ENCODE measurements at regions not wholly inside any gene's neighbourhood (a gene's known extent, or its start where the extent isn't known, plus 50 kb on each side); places are given as distances from the start of the nearest gene placed in this dataset.

DNA sequence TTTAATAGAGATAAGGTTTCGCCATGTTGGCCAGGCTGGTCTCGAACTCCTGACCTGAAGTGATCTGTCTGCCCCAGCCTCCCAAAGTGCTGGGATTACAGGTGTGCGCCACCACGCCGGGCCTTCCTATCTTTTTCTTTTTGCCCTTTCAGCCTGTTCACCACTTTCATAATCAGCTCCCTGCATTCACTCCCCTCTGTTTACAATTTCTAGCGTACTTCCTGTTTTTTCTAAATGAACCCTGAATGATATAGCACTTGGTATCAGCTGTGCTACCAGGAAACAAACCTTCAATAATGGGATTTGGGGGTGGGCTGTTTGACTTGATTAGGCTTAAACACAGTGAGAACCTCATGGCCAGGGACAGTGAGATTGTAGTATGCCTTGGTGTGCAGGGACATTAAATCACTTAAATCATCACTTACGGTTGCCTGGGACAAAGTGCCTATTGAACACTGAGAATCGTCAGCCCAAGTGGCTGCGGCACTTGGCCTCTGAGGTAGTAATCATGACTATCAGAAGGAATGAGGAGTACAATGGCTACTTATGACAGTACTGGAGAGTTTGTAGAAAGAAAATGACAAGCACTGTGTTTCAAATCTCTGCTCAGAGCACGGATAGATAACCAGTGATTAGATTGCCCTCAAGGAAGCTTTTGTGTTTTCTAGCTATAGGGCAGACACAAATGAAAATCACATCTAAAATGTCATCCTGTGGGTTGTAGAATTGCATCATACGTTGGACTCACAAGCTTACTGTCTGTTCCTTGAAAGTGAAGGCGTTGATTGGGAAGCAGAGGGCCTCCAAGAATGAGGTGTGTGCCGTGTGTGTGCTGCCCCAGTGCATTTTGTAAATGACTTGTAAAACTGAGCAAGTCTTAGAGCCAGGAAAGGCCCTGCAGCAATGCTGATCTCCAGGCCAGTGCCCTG is 661.8 kb downstream of the MATN1 start:
- WGBS (ENCODE audit: insufficient coverage), result 80% methylated on average over 8 of the region's 13 CpGs

DNA sequence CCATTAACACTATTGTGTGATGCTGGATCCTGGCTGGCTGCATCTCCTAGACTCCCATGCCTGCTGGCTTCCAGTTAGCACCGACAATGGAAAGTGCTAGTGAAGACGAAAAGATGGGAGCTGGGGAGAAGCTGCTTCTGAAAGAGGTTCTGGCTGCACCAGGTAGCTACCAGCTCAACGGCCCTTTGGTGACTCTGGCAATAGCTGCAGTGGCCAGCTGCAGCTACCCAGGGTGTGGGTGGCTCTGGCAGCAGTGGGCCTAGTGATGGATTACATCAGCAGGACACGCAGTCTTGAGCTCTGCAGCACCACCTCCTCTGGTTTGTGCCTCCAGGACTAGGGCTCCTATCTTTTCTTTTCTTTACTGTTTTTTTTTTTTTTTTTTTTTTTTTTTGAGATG is 662.6 kb downstream of the MATN1 start:
- no peak for DNase-seq
- Histone ChIP-seq H3K9me3 (replicated peaks; ENCODE audit: control insufficient read depth, low read depth, low read length) (no peaks in the 10 kb centered on the region), H3K27me3 (ENCODE audit: control insufficient read depth, insufficient read depth, low read length) (peaks cover 14% of the 10 kb centered on the region), H3K36me3 (ENCODE audit: control insufficient read depth, insufficient read depth, low read length) (no peaks in the 10 kb centered on the region), H3K27ac (ENCODE audit: low read length) (no peak overlapping the region), H3K4me1 (ENCODE audit: control insufficient read depth, insufficient read depth, low read length) (no peaks in the 10 kb centered on the region), H3K4me3 (ENCODE audit: low read length) (no peak overlapping the region)
- 70% methylated on average over 3 of the region's 4 CpGs for WGBS (ENCODE audit: insufficient coverage)

More for the DNA sequence above, 661.8 kb downstream of the MATN1 start:
- Histone ChIP-seq H3K4me3 (ENCODE audit: low read length) (no peak overlapping the region), H3K4me1 (ENCODE audit: control insufficient read depth, insufficient read depth, low read length) (no peaks in the 10 kb centered on the region), H3K9me3 (replicated peaks; ENCODE audit: control insufficient read depth, low read depth, low read length) (no peaks in the 10 kb centered on the region), H3K27ac (ENCODE audit: low read length) (no peak overlapping the region), H3K36me3 (ENCODE audit: control insufficient read depth, insufficient read depth, low read length) (no peaks in the 10 kb centered on the region), H3K27me3 (ENCODE audit: control insufficient read depth, insufficient read depth, low read length) (peaks cover 14% of the 10 kb centered on the region)
- no peak for DNase-seq

DNA sequence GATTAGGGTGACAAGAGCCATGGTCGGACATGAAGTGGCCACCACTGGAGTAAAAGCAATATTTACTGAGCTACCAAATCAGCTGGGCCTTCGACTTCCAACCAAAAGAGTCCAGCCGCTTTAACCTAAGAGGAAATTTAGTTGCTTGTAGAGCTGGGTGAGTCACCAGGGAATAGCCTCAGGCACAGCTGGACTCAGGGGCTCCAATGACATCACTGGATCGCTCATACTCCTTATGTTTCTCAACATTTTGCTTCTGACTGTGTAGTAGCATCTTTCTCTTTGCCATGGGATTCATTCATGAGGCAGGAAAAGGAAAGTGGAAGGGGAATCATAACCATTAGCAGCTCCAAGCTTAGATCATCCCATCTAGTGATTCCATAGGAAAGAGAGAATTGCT is 664.4 kb downstream of the MATN1 start:
- Histone ChIP-seq H3K4me3 (ENCODE audit: low read length) (no peak overlapping the region), H3K4me1 (ENCODE audit: control insufficient read depth, insufficient read depth, low read length) (no peaks in the 10 kb centered on the region), H3K27me3 (ENCODE audit: control insufficient read depth, insufficient read depth, low read length) (peaks cover 15% of the 10 kb centered on the region), H3K36me3 (ENCODE audit: control insufficient read depth, insufficient read depth, low read length) (no peaks in the 10 kb centered on the region), H3K27ac (ENCODE audit: low read length) (no peak overlapping the region), H3K9me3 (replicated peaks; ENCODE audit: control insufficient read depth, low read depth, low read length) (no peaks in the 10 kb centered on the region)
- 88% methylated on average over 1 of the region's 4 CpGs for WGBS (ENCODE audit: insufficient coverage)
- no peak for DNase-seq

DNA sequence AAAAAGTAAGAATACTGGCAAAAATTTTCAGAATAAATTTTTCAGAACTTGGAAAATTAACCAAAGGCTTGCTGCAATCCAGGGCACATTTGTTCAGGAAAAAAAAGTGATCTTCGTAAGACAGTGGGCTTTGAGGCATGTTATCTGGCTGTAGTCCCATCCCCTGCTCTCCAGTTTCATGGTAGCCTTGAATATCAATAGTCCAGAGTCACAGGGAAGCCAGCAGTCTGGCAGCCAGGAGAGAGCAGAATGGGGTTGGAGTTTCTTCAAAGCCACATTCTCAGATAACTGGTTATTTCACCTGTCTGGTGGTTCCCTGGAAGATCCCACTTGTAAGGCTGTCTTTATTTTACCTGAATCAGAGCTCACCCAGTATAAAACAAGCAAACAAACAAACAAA is 669.3 kb downstream of the MATN1 start:
- WGBS (ENCODE audit: insufficient coverage), result 43% methylated on average over 1 of the region's 1 CpG

DNA sequence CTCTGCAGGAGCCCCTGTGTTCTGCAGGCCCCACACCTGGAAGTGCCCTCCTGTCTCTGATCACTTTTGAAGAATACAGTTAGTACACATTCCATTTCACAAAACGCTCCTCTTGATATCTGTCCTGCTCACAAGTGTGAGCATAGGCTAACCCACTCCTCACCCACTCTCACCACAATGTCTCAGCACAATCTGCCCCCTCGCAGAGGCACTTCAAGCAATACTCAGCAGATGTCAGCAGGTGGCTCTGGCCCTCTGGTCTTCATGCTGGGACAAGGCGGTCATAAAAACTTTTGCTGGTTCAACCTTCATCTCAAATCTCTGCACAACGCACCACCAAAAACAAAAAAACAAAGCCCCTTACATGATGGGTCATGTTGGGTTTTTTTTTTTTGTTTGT is 671.2 kb downstream of the MATN1 start:
- Histone ChIP-seq H3K27ac (ENCODE audit: low read length) (no peak overlapping the region), H3K9me3 (replicated peaks; ENCODE audit: control insufficient read depth, low read depth, low read length) (no peaks in the 10 kb centered on the region), H3K36me3 (ENCODE audit: control insufficient read depth, insufficient read depth, low read length) (no peaks in the 10 kb centered on the region), H3K27me3 (ENCODE audit: control insufficient read depth, insufficient read depth, low read length) (peaks cover 10% of the 10 kb centered on the region), H3K4me3 (ENCODE audit: low read length) (no peak overlapping the region), H3K4me1 (ENCODE audit: control insufficient read depth, insufficient read depth, low read length) (no peaks in the 10 kb centered on the region)
- DNase-seq, result no peak
- WGBS (ENCODE audit: insufficient coverage), result 50% methylated on average over 2 of the region's 4 CpGs

More for the DNA sequence above, 669.3 kb downstream of the MATN1 start:
- no peaks in the 10 kb centered on the region for H3K36me3 ChIP-seq (ENCODE audit: control insufficient read depth, insufficient read depth, low read length)
- peaks cover 15% of the 10 kb centered on the region for H3K27me3 ChIP-seq (ENCODE audit: control insufficient read depth, insufficient read depth, low read length)
- H3K4me1 ChIP-seq (ENCODE audit: control insufficient read depth, insufficient read depth, low read length), result no peaks in the 10 kb centered on the region
- no peak overlapping the region for H3K4me3 ChIP-seq (ENCODE audit: low read length)
- no peak for DNase-seq
- no peaks in the 10 kb centered on the region for H3K9me3 ChIP-seq (replicated peaks; ENCODE audit: control insufficient read depth, low read depth, low read length)
- no peak overlapping the region for H3K27ac ChIP-seq (ENCODE audit: low read length)

DNA sequence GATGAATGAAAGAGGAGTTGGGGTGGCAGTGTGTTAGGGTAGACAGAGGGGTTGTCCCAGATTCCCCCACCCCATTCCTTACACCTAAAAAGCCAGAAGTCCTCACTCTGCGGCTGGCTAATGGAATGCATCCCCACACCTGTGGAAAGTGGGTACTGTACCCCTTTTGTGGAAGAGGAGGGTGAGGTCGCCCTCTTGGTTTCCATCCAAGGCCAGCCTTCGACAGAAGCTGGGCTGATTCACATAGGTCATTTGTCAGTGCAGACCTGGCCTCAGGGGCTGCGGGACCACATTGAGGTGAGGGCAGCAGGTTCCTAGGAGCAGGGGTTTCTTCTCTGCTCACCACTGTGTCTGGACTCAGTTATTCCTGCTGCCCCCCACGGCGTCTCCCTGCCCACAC is 671.6 kb downstream of the MATN1 start:
- no peaks in the 10 kb centered on the region for H3K9me3 ChIP-seq (replicated peaks; ENCODE audit: control insufficient read depth, low read depth, low read length)
- H3K27ac ChIP-seq (ENCODE audit: low read length), result no peak overlapping the region
- WGBS (ENCODE audit: insufficient coverage), result 82% methylated on average over 5 of the region's 6 CpGs
- no peaks in the 10 kb centered on the region for H3K36me3 ChIP-seq (ENCODE audit: control insufficient read depth, insufficient read depth, low read length)
- H3K4me3 ChIP-seq (ENCODE audit: low read length), result no peak overlapping the region
- H3K27me3 ChIP-seq (ENCODE audit: control insufficient read depth, insufficient read depth, low read length), result peaks cover 7% of the 10 kb centered on the region
- H3K4me1 ChIP-seq (ENCODE audit: control insufficient read depth, insufficient read depth, low read length), result no peaks in the 10 kb centered on the region
- DNase-seq, result no peak

DNA sequence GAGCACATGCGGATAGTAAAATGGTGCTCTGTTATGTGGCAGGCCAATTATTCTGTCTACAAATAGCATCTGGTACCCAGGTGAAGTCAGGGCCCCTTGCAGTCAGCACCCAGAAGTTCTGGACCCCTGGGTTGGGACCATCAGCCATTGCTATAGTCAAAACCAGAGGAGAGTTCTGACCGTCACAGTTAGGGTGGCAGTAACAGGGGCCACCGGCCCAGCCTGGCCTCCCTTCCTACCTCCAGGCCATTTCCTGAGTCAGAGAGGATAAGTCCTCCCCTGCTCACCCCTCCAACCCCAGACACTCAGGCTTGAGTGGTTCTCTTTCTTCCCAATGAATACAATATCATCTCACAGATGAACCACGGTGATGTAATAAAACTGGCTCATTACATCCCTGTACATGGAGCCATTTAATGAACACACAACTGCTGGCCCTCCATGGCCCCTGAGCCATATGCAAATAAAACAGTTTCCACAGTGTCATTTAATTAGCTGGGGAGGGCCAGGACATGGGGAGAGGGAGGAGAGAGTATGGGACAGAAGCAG is 673.6 kb downstream of the MATN1 start:
- Histone ChIP-seq H3K9me3 (replicated peaks; ENCODE audit: control insufficient read depth, low read depth, low read length) (no peaks in the 10 kb centered on the region), H3K36me3 (ENCODE audit: control insufficient read depth, insufficient read depth, low read length) (no peaks in the 10 kb centered on the region), H3K4me1 (ENCODE audit: control insufficient read depth, insufficient read depth, low read length) (no peaks in the 10 kb centered on the region), H3K4me3 (ENCODE audit: low read length) (no peak overlapping the region), H3K27me3 (ENCODE audit: control insufficient read depth, insufficient read depth, low read length) (peaks cover 7% of the 10 kb centered on the region), H3K27ac (ENCODE audit: low read length) (no peak overlapping the region)
- no peak for DNase-seq
- 91% methylated on average over 2 of the region's 4 CpGs for WGBS (ENCODE audit: insufficient coverage)

DNA sequence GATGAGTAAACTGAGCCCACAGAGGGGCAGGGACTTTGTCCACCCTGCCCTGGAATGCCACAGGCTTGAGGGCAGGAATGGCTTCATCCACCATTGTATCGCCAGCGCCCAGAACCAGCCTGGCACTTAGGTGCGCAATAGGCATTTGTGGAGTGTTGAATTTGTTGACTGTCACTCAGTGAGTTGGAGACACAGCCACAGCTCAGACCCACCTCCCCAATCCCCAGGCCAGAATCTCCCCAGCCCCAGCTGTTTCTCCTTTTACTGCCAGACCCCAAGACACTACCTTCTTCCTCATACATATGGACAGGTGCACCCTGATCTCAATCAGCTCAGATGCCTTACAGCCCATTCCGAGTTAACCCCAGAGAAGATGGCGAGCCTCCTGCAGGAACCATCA is 674.5 kb downstream of the MATN1 start:
- Histone ChIP-seq H3K36me3 (ENCODE audit: control insufficient read depth, insufficient read depth, low read length) (no peaks in the 10 kb centered on the region), H3K4me1 (ENCODE audit: control insufficient read depth, insufficient read depth, low read length) (no peaks in the 10 kb centered on the region), H3K27me3 (ENCODE audit: control insufficient read depth, insufficient read depth, low read length) (peaks cover 2% of the 10 kb centered on the region), H3K27ac (ENCODE audit: low read length) (no peak overlapping the region), H3K4me3 (ENCODE audit: low read length) (no peak overlapping the region), H3K9me3 (replicated peaks; ENCODE audit: control insufficient read depth, low read depth, low read length) (no peaks in the 10 kb centered on the region)
- no CpG with 5 or more reads among the region's 5 CpGs for WGBS (ENCODE audit: insufficient coverage)
- DNase-seq, result no peak

DNA sequence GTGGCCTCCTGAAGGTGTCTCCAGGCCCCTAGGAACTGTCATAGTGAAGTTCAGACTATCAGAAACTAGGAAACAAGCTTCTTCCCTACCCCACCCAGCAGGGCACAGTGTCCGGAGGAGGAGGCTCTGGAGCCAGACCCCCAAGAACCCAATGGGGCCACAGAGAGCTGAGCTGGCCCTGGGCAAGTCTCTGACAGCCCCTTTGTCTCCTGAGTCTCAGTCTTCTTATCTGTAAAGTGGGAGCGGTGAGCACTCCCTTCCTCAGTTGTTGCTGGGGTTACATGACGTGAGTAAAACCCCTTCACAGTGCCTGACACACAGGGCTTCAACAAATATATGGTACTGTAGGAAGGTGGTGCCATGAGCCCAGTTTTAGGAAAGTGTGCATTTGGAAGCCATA is 675.8 kb downstream of the MATN1 start:
- Histone ChIP-seq H3K4me1 (ENCODE audit: control insufficient read depth, insufficient read depth, low read length) (no peaks in the 10 kb centered on the region), H3K9me3 (replicated peaks; ENCODE audit: control insufficient read depth, low read depth, low read length) (peaks cover 5% of the 10 kb centered on the region), H3K36me3 (ENCODE audit: control insufficient read depth, insufficient read depth, low read length) (no peaks in the 10 kb centered on the region), H3K27ac (ENCODE audit: low read length) (no peak overlapping the region), H3K27me3 (ENCODE audit: control insufficient read depth, insufficient read depth, low read length) (peaks cover 2% of the 10 kb centered on the region), H3K4me3 (ENCODE audit: low read length) (no peak overlapping the region)
- no peak for DNase-seq
- WGBS (ENCODE audit: insufficient coverage), result 100% methylated on average over 1 of the region's 3 CpGs

DNA sequence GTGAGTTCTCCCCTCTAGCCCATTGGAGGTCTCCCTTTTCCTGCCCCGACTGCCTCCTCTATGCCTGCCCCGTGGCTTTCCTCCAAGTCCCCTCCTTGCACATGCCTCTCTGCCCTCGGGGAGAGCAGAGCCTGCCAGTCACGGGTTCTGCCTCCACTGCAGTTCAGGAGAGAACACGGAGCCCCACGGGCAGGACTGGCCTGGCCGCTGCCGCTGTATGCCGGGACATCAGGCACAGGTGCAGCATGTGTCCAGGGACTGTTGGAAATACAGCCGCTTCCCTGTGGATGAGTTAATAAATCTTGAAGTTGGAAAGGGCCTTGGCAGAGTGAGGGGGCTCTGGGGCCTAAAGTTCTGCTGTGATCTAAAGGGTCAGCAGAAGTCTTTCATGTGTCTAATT is 676.6 kb downstream of the MATN1 start:
- Histone ChIP-seq H3K36me3 (ENCODE audit: control insufficient read depth, insufficient read depth, low read length) (no peaks in the 10 kb centered on the region), H3K27ac (ENCODE audit: low read length) (no peak overlapping the region), H3K9me3 (replicated peaks; ENCODE audit: control insufficient read depth, low read depth, low read length) (peaks cover 7% of the 10 kb centered on the region), H3K27me3 (ENCODE audit: control insufficient read depth, insufficient read depth, low read length) (peaks cover 2% of the 10 kb centered on the region), H3K4me1 (ENCODE audit: control insufficient read depth, insufficient read depth, low read length) (no peaks in the 10 kb centered on the region), H3K4me3 (ENCODE audit: low read length) (no peak overlapping the region)
- no peak for DNase-seq
- WGBS (ENCODE audit: insufficient coverage), result 59% methylated on average over 10 of the region's 10 CpGs
